ENCODE measurements at regions not wholly inside any gene's neighbourhood (a gene's known extent, or its start where the extent isn't known, plus 50 kb on each side); places are given as distances from the start of the nearest gene placed in this dataset.

DNA sequence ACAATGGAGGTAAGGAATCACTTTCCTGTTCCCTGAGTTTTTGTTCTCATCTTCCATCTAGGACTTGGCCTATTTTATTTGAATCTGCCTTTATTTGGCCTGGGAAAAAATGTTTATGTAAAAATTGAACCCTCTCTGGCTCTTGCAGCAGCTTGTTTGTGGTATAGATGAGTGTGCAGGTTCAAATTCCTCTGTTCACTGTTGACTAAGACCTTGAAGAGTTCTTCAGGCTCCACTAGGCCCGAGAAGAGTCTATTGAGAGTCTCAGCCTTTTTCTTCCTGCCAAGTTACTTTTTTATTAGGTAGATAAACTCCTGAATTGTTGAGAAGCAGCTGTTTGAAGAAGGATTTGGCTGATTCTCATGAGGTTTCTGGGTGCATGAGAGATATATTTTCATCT, 248.8 kb upstream of the ADGRL2 start:
- in situ Hi-C loops (cut with HindIII; ENCODE audit: low pct_unique_long_range_greater_than_20kb, low sequenced_read_pairs) = no loop called here
- ATAC-seq = no peak

GRCh38 chr1:81550753-81551152, 250.0 kb upstream of the ADGRL2 start:
- ATAC-seq = no peak
- ChIA-PET POLR2A (no interaction called here), CTCF (no interaction called here)
- no peak overlapping the region for H3K27ac ChIP-seq (ENCODE audit: low read length)
- in situ Hi-C loops (cut with HindIII; ENCODE audit: low pct_unique_long_range_greater_than_20kb, low sequenced_read_pairs) (no loop called here), intact Hi-C loops (cut with micrococcal nuclease; ENCODE audit: unreplicated experiment) (no loop called here)
- BruUV-seq (replicated peaks) = no TSS peak
- no peaks in the 10 kb centered on the region for H3K4me1 ChIP-seq (ENCODE audit: control insufficient read depth, insufficient read depth, low read length)
- TF ChIP-seq POLR2AphosphoS5 (IDR thresholded peaks at IDR 0.05; ENCODE audit: low read depth, low read length) = no peak
- no peak for TF ChIP-seq TCF7L2 (IDR thresholded peaks at IDR 0.05; ENCODE audit: low read depth, low read length)
- no peak for TF ChIP-seq SIN3A (IDR thresholded peaks at IDR 0.05; ENCODE audit: borderline replicate concordance, insufficient read depth, low read depth, low read length)
- H3K4me3 ChIP-seq (ENCODE audit: low read depth in 2 of 2, low read length in 2 of 2) = no peak overlapping the region
- no peaks in the 10 kb centered on the region for H3K36me3 ChIP-seq (ENCODE audit: control insufficient read depth, insufficient read depth, low read length)
- no peaks in the 10 kb centered on the region for H3K9me3 ChIP-seq (ENCODE audit: control insufficient read depth, insufficient read depth, low read depth, low read length)
- H3K27me3 ChIP-seq (ENCODE audit: control insufficient read depth, insufficient read depth, low read length) = no peaks in the 10 kb centered on the region
- no peak for DNase-seq (ENCODE audit: low read depth, low spot score)

More for the DNA sequence above, 248.8 kb upstream of the ADGRL2 start:
- Histone ChIP-seq H3K9me3 (ENCODE audit: control insufficient read depth, insufficient read depth, low read depth, low read length) (no peaks in the 10 kb centered on the region), H3K36me3 (ENCODE audit: control insufficient read depth, insufficient read depth, low read length) (no peaks in the 10 kb centered on the region), H3K4me1 (ENCODE audit: control insufficient read depth, insufficient read depth, low read length) (no peaks in the 10 kb centered on the region), H3K4me3 (ENCODE audit: low read depth in 2 of 2, low read length in 2 of 2) (no peak overlapping the region), H3K27ac (ENCODE audit: low read length) (no peak overlapping the region), H3K27me3 (ENCODE audit: control insufficient read depth, insufficient read depth, low read length) (no peaks in the 10 kb centered on the region)
- no peak for DNase-seq (ENCODE audit: low read depth, low spot score)
- no TSS peak for BruUV-seq (replicated peaks)
- intact Hi-C loops (cut with micrococcal nuclease; ENCODE audit: unreplicated experiment) = no loop called here
- peak; percentile 55; the same call in 1 of the 2 replicates for TF ChIP-seq TCF7L2 (IDR thresholded peaks at IDR 0.05; ENCODE audit: low read depth, low read length)
- TF ChIP-seq, protein P1, sequence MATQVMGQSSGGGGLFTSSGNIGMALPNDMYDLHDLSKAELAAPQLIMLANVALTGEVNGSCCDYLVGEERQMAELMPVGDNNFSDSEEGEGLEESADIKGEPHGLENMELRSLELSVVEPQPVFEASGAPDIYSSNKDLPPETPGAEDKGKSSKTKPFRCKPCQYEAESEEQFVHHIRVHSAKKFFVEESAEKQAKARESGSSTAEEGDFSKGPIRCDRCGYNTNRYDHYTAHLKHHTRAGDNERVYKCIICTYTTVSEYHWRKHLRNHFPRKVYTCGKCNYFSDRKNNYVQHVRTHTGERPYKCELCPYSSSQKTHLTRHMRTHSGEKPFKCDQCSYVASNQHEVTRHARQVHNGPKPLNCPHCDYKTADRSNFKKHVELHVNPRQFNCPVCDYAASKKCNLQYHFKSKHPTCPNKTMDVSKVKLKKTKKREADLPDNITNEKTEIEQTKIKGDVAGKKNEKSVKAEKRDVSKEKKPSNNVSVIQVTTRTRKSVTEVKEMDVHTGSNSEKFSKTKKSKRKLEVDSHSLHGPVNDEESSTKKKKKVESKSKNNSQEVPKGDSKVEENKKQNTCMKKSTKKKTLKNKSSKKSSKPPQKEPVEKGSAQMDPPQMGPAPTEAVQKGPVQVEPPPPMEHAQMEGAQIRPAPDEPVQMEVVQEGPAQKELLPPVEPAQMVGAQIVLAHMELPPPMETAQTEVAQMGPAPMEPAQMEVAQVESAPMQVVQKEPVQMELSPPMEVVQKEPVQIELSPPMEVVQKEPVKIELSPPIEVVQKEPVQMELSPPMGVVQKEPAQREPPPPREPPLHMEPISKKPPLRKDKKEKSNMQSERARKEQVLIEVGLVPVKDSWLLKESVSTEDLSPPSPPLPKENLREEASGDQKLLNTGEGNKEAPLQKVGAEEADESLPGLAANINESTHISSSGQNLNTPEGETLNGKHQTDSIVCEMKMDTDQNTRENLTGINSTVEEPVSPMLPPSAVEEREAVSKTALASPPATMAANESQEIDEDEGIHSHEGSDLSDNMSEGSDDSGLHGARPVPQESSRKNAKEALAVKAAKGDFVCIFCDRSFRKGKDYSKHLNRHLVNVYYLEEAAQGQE (IDR thresholded peaks at IDR 0.05; ENCODE audit: insufficient read depth in 1 of 2, low read depth in 2 of 2, low read length in 1 of 2) = no peak
- ChIA-PET CTCF (no interaction called here), POLR2A (no interaction called here)

GRCh38 chr1:81549588-81550127, 251.1 kb upstream of the ADGRL2 start:
- no peak overlapping the region for H3K27ac ChIP-seq (ENCODE audit: low read length)
- CTCF ChIA-PET = interaction anchor here (1.1 kb wide), 1 partner anchor 252 kb away, joined by 4 read pairs; no protein-coding TSS in a partner anchor
- ATAC-seq = peak; percentile 69; the same call in 1 of the 2 replicates
- in situ Hi-C loops (cut with HindIII; ENCODE audit: low pct_unique_long_range_greater_than_20kb, low sequenced_read_pairs) (no loop called here), intact Hi-C loops (cut with micrococcal nuclease; ENCODE audit: unreplicated experiment) (loop anchor here (2.0 kb wide), 1 partner anchor 251 kb away; the partner anchor contains the start of gene ADGRL2)
- no peaks in the 10 kb centered on the region for H3K36me3 ChIP-seq (ENCODE audit: control insufficient read depth, insufficient read depth, low read length)
- BruUV-seq (replicated peaks) = no TSS peak
- H3K4me3 ChIP-seq (ENCODE audit: low read depth in 2 of 2, low read length in 2 of 2) = no peak overlapping the region
- POLR2A ChIA-PET = no interaction called here
- no peaks in the 10 kb centered on the region for H3K4me1 ChIP-seq (ENCODE audit: control insufficient read depth, insufficient read depth, low read length)
- peak; percentile 5 for DNase-seq (ENCODE audit: low read depth, low spot score)
- H3K27me3 ChIP-seq (ENCODE audit: control insufficient read depth, insufficient read depth, low read length) = no peaks in the 10 kb centered on the region
- TF ChIP-seq TCF7L2 (IDR thresholded peaks at IDR 0.05; ENCODE audit: low read depth, low read length) (no peak), CTCF (IDR thresholded peaks at IDR 0.05) (peak; percentile 54; the same call in 1 of the 2 replicates)
- TF ChIP-seq, protein P1 (IDR thresholded peaks at IDR 0.05; ENCODE audit: insufficient read depth in 1 of 2, low read depth in 2 of 2, low read length in 1 of 2) = no peak
- no peaks in the 10 kb centered on the region for H3K9me3 ChIP-seq (ENCODE audit: control insufficient read depth, insufficient read depth, low read depth, low read length)

All from Panc1 (cell line).